ENCODE measurements at regions not wholly inside any gene's neighbourhood (a gene's known extent, or its start where the extent isn't known, plus 50 kb on each side); places are given as distances from the start of the nearest gene placed in this dataset.
"Not testable (repeated sequence)": the region's sequence is repeated elsewhere in the genome, so short reads cannot be mapped to it uniquely, and the experiment has no call there.

- no peak for DNase-seq
Observed at GRCh38 chrX:125378205-125378604, 58.5 kb downstream of the TEX13C start.

GRCh38 chrX:125378770-125379169 lies 59.1 kb downstream of the TEX13C start:
- DNase-seq = no peak

DNA sequence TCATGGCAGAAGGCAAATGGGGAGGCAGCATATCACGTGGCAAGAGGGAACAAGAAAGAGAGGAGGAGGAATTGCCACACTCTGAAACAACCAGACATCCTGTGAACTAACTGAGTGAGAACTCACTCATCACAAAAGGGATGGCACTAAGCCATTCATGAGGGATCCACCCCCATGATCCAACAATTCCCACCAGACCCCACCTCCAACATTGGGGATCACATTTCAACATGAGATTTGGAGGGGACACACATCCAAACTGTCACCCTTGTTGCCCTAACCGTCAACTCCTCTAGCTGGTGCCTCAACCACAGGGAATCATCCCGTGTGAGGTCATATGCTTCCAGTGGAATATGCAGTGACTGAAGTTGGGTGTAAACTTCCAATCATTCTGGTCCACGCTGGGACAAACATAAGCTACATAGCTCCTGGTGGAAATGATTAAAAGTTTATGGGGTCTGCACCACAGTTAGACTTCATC lies 62.5 kb downstream of the TEX13C start:
- no peak for DNase-seq

GRCh38 chrX:125382889-125383288 lies 63.2 kb downstream of the TEX13C start:
- no peak for DNase-seq

DNA sequence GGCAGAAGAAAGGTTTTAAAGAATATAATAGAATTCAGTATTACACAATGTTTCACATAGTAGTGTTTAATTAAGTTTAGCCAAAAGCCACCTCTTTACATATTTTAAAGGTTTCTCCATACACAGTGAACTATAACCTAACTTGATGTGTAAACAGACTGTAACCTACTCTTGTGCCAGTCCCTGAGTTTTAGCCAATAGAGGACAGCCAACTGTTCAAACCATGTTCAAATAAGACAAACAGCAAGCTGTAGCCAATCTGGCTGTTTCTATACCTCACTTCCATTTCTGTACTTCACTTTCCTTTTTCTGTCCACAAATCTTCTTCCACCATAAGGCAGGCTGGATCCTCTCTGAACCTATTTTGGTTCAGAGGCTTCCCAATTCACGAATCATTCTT lies 65.2 kb downstream of the TEX13C start:
- DNase-seq = no peak

DNA sequence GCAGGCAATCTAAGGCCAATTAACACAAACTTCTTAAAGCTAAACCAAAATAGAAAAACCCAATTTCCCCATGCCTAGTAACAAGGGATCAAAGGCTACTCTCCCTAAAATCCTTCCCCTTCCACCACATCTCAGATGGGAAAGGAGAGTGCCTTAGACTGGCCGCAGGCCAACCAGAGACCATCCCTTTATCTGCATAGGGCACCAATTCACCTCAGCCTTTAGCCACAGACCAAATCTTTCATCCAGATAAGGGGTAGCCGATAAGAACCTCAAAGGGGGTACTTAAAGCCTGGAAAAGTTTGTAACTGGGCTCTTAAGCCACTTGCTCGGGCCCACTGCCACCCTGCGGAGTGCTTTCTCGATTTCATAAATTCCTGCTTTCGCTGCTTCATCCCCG lies 68.3 kb downstream of the TEX13C start:
- DNase-seq = no peak

- no peak for DNase-seq
Observed at GRCh38 chrX:125394449-125394848, 74.8 kb downstream of the TEX13C start.

- DNase-seq = no peak
Observed at GRCh38 chrX:125395626-125396025, 76.0 kb downstream of the TEX13C start.

GRCh38 chrX:125398959-125399440 lies 79.3 kb downstream of the TEX13C start:
- no peak for DNase-seq

DNA sequence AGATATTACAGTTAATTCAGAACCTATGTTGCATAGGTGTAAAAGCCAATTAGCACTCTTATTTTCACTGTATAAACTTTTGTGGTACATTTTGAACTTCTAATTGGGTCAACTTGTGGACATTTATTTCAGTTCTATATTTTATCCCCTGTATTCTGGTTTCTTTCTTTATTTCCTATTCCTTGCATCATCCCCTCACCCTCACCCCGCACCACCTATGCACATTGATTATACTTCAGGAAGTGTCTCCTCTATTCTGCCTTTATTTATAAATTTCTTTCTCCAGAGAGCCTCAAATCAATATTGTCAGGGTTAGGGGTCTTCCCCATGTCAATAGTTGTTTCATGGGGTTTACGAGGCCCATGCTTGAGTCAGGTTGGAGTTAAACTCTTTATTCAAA lies 83.1 kb downstream of the TEX13C start:
- no peak for DNase-seq

- DNase-seq = no peak
Observed at GRCh38 chrX:125404667-125405160, 85.0 kb downstream of the TEX13C start.

GRCh38 chrX:125405339-125405738 lies 85.7 kb downstream of the TEX13C start:
- DNase-seq = no peak

GRCh38 chrX:125407314-125407713 lies 87.6 kb downstream of the TEX13C start:
- DNase-seq = no peak

GRCh38 chrX:125420809-125421208 lies 101.1 kb downstream of the TEX13C start:
- no peak for DNase-seq

GRCh38 chrX:125422986-125423385 lies 103.3 kb downstream of the TEX13C start:
- no peak for DNase-seq

GRCh38 chrX:125424536-125424935 lies 104.9 kb downstream of the TEX13C start:
- DNase-seq = no peak

DNA sequence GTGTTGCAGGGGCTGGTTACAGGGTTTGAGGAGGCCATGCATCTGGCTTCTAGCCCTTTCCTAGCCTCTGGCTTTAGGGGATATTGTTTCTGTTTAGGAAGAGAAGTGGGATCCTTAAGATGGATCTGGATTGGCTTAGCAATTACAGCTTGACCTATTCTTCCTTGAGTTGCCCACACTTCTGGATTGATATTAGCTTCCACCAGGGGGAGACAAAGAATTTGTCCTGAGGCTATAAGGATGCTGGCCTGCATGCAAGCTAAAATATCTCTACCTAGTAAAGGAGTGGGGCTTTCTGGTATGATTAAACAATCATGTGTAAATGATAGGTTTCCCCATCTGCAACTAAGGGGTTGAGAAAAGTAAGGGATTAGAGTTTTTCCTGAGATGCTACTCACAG lies 117.2 kb downstream of the TEX13C start:
- DNase-seq = peak; percentile 9

DNA sequence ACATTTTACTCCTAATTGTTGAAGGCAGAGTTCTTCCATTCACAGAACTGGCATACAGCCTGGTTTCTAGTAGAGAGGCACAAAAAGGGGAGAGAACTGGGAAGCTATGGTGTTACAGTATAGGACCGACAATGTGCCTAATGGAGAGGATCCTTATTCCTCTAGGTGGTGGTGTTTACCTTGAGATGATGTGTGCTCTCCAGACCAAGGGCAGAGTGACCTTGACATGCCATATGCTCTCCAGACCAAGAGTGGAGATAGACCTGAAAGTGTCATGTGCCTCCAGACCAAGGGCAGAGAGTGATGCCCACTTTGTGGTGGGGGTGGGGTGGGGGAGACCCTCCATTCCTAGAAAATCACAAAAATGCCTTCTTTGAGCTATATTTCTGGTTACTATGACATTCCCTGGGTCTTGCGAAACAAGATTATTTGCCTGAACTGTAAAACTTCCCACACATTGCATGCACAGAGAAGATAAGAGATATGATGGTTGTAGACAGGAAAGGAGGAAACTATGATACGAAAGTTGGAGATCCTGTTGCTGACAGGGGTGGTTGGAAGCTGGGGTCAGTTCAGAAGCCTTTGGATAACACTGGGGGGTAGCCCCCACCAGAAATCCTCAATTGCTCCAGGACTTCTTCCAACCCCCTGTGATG lies 119.7 kb downstream of the TEX13C start:
- DNase-seq = no peak

DNA sequence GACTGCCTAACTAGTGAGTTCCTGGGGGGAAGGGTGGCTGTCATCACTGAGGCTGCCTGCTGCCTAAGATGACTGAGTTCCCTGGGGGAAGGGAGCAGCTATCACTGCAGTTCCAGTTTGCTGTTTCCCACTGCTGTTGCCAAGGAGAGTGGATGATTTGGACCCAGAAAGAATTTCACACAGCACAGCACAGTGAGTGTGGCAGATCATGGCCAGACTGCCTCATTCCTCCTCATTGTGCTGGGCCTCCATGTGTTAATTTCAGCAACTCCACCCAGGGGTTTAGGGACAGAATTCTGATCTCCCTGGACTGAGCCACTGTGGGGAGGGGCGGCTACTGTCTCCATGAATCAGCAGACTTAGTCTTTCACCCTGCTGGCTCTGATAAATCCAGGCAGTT lies 125.0 kb downstream of the TEX13C start:
- DNase-seq = peak; percentile 2

- no peak for DNase-seq
Observed at GRCh38 chrX:125475482-125475881, 155.8 kb downstream of the TEX13C start.

DNA sequence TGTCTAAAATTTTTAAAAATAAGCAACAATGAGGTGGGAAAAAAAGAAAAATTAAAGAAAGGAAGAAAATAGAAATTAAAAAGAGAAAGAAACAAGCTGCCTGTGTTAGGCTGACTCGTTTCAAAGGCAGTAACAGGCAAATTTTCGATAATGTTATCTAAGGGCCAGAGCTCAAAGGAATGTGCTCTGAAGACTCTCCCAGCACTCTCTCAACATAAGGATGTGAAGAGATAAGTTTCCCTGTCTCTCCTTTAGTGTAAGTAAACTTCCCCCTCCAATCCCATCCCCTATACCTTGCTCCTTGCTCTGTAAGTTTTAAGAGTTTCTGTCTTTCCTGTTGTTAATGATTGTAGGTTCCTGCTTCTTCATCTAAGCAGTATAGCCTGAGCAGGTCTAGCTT lies 172.8 kb downstream of the TEX13C start:
- no peak for DNase-seq

DNA sequence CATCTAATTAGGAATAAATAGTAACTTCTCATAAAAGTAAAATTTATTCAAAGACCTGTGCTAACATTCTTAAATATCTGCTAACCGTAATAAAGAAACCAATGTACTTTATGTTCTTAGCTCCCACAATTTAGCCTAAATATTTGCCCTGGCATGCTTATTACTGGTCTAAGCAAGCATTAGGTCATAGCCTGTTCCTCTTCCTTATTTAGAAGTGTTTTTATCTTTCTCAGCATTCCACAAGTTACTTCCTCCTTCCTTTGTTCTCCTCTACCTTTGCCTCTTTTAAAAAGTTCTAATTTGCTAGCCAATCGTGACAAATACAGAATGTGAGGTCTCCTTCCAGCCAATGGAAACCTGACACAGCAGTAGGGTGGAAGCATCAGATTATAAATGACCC lies 173.3 kb downstream of the TEX13C start:
- DNase-seq = not testable (repeated sequence)

GRCh38 chrX:125497667-125498066 lies 178.0 kb downstream of the TEX13C start:
- no peak for DNase-seq

DNA sequence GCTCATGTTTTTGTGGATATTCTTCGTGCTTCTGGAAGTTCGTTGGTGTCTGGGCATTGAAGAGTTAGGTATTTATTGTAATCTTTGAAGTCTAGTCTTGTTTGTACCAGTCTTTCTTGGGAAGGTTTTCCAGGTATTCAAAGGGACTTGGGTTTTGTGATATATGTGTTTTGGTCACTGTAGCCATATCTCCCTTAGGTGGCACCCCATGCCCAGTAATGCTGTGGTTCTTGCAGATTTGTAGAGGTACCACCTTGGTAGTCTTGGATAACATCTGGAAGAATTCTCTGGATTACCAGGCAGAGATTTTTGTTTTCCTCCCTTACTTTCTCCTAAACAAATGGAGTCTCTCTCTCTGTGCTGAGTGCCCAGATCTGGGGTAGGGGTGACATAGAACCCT lies 184.1 kb downstream of the TEX13C start:
- DNase-seq = no peak

GRCh38 chrX:125505207-125505606 lies 185.5 kb downstream of the TEX13C start:
- no peak for DNase-seq
